Right renal pelvis (tissue), 4 donors: ENCODE measurements at regions not wholly inside any gene's neighbourhood (a gene's known extent, or its start where the extent isn't known, plus 50 kb on each side); places are given as distances from the start of the nearest gene placed in this dataset.

Source experiments
- DNase-seq, 4 donors: peaks; one replicate each; pipeline ENCODE4 v3.0.0-alpha.2; 2013; ENCODE audit warnings: low read depth in 4 of 4, low spot score in 3 of 4, missing footprints in 1 of 4

GRCh38 chr16:51637770-51638094 is 486.7 kb upstream of the SALL1 start:
- no peak for DNase-seq

DNA sequence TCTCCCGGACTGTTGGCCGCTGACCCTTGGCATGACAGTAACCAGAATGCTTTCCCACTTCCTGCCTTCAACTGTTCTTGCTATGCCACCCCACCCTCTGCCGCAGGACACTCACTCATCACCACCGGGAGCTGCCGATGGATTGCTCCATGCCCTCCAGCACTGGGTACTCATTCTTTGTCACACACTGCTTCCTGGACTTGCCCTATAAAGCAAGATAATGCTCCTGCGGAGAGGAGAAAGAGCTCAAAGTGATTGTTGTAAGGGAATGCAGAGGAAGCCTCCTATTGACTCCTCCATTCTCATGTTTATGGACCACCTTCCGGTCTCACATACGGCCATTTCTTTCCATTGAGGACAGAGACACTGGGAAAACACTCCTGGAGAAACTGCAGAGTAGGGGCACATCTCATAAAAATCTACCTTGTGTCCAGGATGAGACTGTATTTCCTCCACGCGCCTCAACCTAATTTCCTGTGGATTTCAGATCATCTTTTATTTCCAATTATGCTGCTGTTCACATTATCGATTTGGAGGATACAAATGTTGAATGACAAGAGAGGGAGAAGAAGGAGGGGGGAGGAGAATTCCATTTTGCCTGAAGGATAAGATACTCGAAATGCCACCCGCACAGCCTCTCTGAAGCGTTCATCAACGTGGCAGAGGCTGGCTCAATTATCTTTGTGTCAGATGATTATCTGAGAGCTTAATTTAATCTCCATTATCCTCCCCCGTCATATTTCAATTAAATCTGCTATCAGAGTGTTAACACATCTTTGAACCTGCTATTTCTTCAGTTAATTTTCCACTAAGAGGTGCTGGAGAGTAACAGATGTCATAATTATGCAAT is 486.1 kb upstream of the SALL1 start:
- no peak for DNase-seq

- no peak for DNase-seq
Observed at GRCh38 chr16:51635181-51635580, 484.1 kb upstream of the SALL1 start.

DNA sequence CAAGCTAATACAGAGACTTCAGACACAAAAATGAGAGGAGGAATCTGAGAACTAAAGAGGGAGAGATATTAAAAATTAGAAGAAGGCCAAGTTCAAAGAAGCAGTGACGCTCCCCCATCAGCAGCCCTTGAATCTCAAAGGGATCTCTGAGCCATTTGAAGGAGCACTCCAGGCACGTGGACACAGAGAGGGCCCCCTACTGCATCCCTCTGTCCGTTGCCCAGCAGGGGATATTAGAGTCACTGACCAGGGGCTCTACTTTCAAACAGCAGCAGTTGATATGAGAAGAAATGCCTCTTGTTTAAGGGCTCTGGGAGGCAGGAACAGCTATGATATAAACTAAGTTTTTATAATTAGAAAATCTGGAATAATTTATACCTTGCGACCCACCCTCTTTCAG is 479.0 kb upstream of the SALL1 start:
- DNase-seq = no peak

- DNase-seq = no peak
Observed at GRCh38 chr16:51629576-51629975, 478.5 kb upstream of the SALL1 start.

DNA sequence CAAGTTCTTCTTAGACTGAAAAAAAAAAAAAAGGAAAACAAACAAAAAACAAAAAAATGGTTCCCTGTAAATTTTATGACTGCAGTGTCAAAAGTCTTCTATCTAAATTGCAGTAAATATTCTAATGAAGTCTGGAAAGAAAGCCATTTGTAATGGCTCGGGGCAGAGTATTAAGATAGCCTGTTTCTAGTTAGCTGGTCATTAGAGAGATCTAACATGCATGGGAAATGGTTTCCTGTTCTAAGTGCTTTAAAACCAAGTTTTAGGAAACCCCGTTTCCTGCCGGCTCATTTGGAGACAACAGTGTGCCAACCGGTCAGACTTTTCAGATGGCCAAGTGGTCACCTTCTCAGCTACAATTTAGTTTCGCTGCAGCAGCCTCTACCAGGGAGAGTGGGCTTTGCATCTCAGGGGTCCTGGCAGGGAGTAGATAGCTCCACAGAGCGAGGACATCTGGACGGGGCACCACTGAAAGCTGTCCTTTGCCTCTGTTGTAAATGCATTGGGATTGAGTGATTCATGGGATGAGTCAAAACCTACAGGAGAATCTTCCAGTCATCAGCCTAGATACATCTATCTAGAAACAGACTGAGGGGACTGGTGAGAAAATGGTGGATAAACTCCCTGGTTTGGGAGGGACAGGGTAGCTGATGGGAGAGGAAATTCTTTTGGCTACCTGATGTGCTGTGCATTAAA is 473.2 kb upstream of the SALL1 start:
- no peak for DNase-seq

DNA sequence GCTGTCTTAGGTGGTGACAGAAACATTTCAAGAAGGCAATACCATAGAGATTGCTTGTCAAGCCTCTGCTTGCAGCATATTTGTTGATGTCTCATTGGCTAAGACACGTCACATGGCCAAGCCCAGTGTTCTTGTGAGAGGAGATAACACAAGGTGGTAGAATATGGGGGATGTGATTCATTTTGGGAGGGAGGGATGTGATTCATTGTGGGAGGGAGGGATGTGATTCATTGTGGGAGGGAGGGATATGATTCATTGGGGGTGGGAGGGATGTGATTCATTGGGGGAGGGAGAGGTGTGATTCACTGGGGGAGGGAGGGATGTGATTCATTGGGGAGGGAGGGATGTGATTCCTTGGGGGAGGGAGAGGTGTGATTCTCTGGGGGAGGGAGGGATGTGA is 470.5 kb upstream of the SALL1 start:
- no peak for DNase-seq

- DNase-seq = no peak
Observed at GRCh38 chr16:51615141-51615540, 464.1 kb upstream of the SALL1 start.

DNA sequence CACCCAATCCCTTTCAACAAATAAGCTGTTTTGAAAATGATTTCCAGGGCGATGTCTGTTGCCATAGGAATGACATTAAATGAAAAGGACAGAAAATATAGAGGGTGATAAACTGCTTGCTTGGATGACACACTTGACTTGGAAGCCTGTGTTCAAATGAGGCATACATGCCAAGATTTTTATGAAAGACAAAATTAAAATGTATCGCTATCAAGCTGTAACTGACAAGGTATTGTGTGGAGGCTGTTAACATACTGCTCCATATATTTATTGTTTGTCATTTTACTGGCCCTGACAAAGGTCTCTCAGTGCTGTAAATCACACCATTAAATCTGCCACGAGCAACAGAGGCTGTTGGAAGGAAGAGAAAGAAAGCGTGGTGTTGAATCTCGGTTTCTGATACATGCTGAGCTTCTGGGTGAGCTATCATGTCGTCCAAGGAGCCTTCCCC is 456.2 kb upstream of the SALL1 start:
- peak; percentile 47 to 54 (median 52) for DNase-seq

DNA sequence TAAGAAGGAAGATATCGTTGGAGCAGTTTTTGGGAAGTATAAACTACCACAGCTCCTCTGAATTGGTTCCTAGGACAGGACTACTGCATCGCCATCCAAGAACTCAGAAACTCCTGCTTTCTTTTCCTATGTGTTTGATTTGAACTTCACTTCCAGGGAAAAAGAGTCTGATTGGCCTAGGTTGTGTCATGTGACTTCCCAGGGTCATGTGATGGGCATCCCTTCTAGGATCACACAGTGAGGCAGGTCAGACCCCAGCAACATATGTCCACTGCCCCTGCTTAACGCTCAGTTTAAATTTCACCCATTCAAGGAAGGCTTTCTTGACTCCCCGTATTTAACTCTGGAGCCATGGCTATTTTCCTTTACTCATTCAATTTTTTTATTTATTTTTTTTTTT is 445.2 kb upstream of the SALL1 start:
- no peak for DNase-seq

- no peak for DNase-seq
Observed at GRCh38 chr16:51592535-51593300, 441.6 kb upstream of the SALL1 start.

DNA sequence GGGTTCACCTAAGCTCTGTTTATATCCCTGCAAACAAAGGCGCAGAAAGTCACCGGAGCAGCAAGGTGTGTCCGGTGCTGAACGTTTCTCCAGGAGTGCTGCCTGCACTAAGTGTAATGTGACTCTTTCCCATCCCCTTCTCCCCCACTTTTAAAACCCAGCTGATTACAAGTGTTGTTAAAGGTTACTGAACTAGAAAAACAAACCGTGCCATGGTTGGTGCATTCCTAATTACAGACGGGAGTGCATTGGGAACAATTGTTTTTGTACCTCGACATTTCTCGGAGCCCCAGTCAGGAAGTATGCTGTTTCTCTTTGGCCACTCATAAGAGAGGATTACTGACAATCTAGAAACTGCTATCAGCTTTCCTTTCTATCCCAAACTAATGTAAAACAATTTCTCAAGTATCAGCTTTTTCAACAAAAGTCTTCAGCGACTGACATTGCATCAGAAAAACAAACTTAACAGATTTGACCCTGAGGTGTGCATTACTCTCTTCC is 441.0 kb upstream of the SALL1 start:
- peak in 3 of 4 donors; percentile 45 to 78 (median 74) for DNase-seq

DNA sequence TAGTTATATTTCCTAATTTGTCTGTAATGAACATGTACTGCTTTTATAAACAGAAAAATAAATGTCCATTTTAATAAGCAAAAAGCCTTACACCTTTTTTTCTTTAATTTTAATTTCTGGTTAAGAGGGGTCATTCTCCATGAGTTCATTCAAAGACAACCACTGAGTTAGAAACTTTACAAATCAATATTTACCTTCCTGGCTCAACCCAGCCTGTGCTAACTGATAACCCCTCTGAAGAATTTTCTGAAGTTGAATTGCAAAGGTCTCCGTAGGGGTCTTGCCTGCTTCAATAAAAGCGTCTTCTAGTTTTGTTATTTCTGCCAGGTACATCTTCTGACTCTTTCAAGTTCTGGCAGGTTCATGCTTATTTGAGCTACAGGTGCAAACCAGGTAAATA is 440.4 kb upstream of the SALL1 start:
- no peak for DNase-seq

GRCh38 chr16:51579652-51580360 is 428.7 kb upstream of the SALL1 start:
- no peak for DNase-seq

GRCh38 chr16:51577621-51578303 is 426.7 kb upstream of the SALL1 start:
- DNase-seq = peak in 3 of 4 donors; percentile 53 to 78 (median 72)

DNA sequence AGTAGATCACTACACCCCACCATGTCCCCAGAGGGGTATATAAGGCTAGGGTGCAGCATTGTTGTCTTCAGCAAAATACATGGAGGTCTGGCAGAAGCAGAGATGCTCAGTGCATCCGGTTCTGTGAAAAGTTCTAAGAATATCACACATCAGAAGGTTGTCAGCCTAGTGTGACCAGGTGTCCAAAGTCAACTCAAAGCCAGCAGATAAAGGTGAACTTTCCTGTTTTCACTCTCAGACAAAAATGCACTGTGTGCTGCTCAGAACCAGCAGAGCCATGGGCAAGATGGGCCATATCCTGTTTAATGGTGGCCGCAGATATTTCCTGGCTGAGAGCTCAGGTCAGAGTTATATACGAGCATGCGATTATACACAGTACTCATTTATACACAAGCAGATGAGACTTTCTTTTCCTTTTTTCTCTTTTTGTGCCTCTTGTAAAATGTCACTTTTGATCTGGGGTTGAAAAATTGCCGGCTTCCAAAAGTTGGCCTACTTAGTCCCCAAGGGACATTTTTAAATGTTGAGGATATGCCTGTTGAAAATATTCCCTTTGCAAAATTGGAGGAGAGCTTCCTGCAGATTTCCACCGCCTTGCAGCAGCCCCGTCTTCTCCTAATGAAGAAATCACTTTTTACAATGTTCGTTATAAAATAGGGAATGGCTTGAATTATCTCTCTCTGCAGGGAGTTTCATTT is 425.6 kb upstream of the SALL1 start:
- no peak for DNase-seq

DNA sequence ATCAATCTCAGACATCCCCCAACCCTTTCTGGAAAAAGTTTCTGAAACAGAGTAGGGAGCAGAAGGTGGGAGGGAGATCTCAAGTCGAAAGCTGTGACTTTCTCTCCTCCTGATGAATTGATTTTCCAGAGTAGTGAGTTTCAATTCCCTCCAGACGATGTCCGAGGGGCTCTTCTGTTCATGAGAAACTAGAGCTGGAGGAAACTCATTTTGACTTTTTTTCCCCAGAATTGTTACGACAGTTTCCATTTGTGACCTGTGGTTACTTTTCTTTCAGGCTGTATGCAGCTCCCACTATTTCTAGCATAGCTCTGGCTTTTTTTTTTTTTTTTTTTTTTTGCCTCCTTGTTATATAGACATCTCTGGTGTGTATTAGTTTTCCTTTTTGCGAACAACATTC is 422.1 kb upstream of the SALL1 start:
- no peak for DNase-seq

DNA sequence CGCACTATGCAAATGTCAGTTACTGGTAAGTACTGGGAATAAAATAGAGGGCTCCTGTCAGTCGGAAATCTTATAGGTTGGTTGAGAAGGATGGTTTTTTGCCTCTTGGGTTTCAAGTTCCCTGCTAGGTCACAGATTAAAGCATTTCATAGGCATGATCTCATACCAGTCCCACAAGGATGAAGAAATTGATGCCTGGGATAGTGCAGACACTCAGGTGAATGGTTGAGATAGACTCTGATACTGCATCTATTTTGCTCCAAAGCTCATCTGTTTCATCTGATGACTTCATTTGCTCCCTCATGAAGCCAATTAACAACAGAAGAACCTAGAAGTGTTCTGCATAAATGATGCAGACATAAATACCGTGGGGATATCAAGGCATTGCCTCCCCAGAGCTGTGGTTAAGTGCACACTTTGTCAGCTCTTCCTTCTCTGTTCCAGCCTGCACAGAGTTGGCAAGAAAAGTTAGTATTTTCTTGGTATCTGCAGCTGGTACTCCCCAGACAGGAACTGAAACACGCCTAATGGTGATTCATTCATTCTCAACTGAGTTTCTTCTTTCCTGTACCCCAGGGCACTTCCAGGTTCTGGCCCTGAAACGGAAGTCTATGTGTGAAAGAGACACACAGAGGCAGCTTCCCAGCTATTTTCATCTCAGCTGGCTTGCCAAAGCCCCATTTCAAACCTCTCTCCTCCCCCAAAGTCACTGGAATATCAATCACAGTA is 418.3 kb upstream of the SALL1 start:
- DNase-seq = no peak

- DNase-seq = no peak
Observed at GRCh38 chr16:51567911-51568310, 416.8 kb upstream of the SALL1 start.
